ENCODE measurements at regions not wholly inside any gene's neighbourhood (a gene's known extent, or its start where the extent isn't known, plus 50 kb on each side); places are given as distances from the start of the nearest gene placed in this dataset.
"Not testable (repeated sequence)": the region's sequence is repeated elsewhere in the genome, so short reads cannot be mapped to it uniquely, and the experiment has no call there.

DNA sequence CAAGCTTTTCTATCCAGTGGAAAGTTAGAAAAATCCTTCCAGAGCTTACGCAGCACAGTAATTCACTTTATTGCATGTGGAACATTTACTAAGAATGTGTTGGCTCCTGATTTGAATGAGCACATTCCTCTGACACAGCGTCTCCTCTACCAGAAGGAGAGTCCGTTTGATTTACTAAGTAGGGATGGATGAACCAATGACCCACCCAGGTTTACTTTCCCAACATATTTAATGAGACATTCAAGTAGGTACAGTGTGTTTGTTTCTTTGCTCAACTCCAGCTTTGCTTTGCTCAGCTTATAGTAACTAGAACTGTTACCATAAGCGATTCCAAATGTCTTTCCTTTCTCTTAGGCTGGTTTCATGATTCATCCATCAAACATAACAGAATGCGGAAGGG, 161.7 kb downstream of the SMARCA1 start:
- TF ChIP-seq, protein P1, sequence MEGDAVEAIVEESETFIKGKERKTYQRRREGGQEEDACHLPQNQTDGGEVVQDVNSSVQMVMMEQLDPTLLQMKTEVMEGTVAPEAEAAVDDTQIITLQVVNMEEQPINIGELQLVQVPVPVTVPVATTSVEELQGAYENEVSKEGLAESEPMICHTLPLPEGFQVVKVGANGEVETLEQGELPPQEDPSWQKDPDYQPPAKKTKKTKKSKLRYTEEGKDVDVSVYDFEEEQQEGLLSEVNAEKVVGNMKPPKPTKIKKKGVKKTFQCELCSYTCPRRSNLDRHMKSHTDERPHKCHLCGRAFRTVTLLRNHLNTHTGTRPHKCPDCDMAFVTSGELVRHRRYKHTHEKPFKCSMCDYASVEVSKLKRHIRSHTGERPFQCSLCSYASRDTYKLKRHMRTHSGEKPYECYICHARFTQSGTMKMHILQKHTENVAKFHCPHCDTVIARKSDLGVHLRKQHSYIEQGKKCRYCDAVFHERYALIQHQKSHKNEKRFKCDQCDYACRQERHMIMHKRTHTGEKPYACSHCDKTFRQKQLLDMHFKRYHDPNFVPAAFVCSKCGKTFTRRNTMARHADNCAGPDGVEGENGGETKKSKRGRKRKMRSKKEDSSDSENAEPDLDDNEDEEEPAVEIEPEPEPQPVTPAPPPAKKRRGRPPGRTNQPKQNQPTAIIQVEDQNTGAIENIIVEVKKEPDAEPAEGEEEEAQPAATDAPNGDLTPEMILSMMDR (IDR thresholded peaks at IDR 0.05; ENCODE audit: low read length, missing control alignments) = no peak
- no peak overlapping the region for H3K4me3 ChIP-seq (replicated peaks; ENCODE audit: low read depth, low read length)
- DNase-seq (ENCODE audit: low read depth) = no peak

DNA sequence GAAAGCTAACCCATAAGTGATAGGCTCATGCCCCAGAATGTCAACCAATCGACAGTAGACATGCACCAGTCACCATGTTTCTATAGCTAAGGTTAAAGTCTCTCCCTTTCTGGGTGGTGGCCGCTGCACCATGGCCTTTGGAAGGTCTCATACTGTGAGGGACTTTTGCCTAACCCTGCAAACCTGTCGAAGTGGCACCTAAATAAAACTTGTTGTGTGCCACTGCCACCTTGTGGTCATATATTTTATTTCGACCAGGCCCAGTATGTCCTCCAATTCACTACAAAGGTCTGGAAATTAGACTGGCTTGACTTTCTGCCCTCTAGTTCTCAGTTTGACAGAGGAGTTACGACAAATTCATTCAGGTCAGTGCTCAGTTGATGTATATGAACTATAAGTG, 163.1 kb downstream of the SMARCA1 start:
- H3K4me3 ChIP-seq (replicated peaks; ENCODE audit: low read depth, low read length) = no peak overlapping the region
- TF ChIP-seq, protein P1 (IDR thresholded peaks at IDR 0.05; ENCODE audit: low read length, missing control alignments) = peak; percentile 31
- DNase-seq (ENCODE audit: low read depth) = peak; percentile 56

DNA sequence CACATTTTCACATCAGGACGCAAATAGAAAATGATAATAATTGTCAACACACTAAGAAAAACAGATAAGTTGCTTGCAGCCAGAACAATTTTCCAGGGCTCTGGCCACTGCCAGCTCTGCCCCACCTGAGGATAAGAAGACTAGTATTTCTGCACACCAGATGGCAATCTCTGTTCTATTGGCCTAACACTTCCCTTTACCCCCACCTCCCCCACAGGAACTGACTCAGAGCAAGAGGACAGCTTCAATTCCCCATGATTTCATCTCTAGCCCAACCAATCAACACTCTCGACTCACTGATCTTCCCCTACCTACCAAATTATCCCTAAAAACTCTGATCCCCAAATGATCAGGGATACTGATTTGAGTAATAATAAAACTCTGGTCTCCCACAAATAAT, 164.0 kb downstream of the SMARCA1 start:
- DNase-seq (ENCODE audit: low read depth) = peak; percentile 16
- H3K4me3 ChIP-seq (replicated peaks; ENCODE audit: low read depth, low read length) = no peak overlapping the region
- TF ChIP-seq, protein P1 (IDR thresholded peaks at IDR 0.05; ENCODE audit: low read length, missing control alignments) = no peak

DNA sequence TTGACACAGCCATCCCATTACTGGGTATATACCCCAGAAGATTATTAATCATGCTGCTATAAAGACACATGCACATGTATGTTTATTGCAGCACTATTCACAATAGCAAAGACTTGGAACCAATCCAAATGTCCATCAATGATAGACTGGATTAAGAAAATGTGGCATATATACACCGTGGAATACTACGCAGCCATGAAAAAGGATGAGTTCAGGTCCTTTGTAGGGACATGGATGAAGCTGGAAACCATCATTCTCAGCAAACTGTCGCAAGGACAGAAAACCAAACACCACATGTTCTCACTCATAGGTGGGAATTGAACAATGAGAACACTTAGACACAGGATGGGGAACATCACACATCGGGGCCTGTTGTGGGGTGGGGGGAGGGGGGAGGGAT, 165.9 kb downstream of the SMARCA1 start:
- not testable (repeated sequence) for DNase-seq (ENCODE audit: low read depth)

DNA sequence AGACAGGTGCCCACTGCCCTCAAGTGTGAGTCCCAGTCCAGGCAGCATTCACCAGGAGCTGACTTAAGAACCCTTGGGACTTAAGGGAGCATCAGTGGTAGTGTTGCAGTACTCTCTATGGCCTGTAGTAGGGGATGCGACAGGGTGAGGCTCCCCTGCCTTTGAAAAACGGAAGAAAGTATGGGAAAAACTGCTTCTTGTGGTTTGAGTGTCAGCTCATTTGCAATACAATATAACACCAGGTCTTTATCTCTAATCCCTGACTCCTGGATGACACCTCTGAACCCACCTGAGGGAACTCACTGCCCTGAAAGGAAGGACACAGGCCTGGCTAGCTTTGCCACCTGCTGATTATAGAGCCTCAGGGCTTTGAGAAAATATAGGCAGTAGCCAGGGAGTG, 176.0 kb downstream of the SMARCA1 start:
- DNase-seq (ENCODE audit: low read depth) = no peak
- TF ChIP-seq, protein P1 (IDR thresholded peaks at IDR 0.05; ENCODE audit: low read length, missing control alignments) = no peak
- no peak overlapping the region for H3K4me3 ChIP-seq (replicated peaks; ENCODE audit: low read depth, low read length)

More for the DNA sequence above, 165.9 kb downstream of the SMARCA1 start:
- H3K4me3 ChIP-seq (replicated peaks; ENCODE audit: low read depth, low read length) = not testable (repeated sequence)

DNA sequence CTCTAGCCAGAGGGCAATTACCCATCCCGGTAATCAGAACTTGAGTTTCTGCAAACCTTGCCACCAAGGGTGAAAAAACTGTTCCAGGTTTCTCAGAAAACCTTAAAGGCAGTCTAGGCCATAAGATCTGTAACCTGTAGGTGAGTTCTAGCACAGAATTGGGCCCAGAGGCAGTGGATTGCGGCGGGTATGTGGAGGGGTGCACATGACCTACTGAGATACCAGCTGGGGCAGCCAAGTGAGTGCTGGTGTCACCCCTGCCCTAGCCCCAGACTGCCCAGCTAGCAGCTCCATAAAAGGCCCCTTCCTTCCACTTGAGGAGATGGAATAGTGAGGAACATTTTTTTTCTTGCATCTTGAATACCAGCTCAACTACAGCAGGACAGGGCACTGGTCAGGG, 176.7 kb downstream of the SMARCA1 start:
- no peak for DNase-seq (ENCODE audit: low read depth)
- no peak overlapping the region for H3K4me3 ChIP-seq (replicated peaks; ENCODE audit: low read depth, low read length)
- TF ChIP-seq, protein P1 (IDR thresholded peaks at IDR 0.05; ENCODE audit: low read length, missing control alignments) = no peak

DNA sequence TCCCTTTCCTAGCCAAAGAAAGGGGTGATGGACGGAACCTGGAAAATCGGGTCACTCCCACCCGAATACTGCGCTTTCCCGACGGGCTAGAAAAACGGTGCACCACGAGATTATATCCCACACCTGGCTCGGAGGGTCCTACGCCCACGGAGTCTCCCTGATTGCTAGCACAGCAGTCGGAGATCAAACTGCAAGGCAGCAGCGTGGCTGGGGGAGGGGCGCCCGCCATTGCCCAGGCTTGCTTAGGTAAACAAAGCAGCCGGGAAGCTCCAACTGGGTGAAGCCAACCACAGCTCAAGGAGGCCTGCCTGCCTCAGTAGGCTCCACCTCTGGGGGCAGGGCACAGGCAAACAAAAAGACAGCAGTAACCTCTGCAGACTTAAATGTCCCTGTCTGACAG, 186.0 kb downstream of the SMARCA1 start:
- not testable (repeated sequence) for H3K4me3 ChIP-seq (replicated peaks; ENCODE audit: low read depth, low read length); DNase-seq (ENCODE audit: low read depth)

DNA sequence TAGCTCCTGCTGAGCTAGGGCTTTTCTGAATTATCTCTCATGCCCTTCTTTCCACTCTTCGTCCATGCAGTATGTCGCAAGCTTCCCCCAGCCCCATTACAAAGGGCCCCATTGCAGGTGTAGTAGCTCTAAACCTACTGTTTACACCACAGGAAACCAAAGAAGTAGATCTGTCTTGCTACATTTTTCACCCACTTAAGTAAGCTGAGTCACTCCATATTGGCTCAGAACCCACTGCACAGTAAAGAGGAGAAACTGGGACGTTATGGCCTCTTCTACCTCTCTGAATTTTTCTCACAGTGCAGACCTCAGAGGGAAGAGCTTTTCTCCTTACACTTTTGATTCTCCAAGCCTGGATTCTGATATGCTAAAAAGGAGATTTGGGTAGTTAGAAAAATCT, 200.2 kb downstream of the SMARCA1 start:
- TF ChIP-seq, protein P1 (IDR thresholded peaks at IDR 0.05; ENCODE audit: low read length, missing control alignments) = no peak
- H3K4me3 ChIP-seq (replicated peaks; ENCODE audit: low read depth, low read length) = no peak overlapping the region
- DNase-seq (ENCODE audit: low read depth) = no peak
